ENCODE measurements at regions not wholly inside any gene's neighbourhood (a gene's known extent, or its start where the extent isn't known, plus 50 kb on each side); places are given as distances from the start of the nearest gene placed in this dataset.
A peak's percentile ranks its signal among the peaks of the same experiment; 100 is the strongest.

GRCh38 chr2:126444512-126444911, 211.4 kb upstream of the GYPC start (continued):
- no peak for TF ChIP-seq NRL (CRISPR knock-in tag; IDR thresholded peaks at IDR 0.05; ENCODE audit: borderline replicate concordance)
- TF ChIP-seq HMGA1 (CRISPR knock-in tag; conservative IDR thresholded peaks at IDR 0.05): no peak
- no peak for TF ChIP-seq ZBTB25 (CRISPR knock-in tag; IDR thresholded peaks at IDR 0.05)
- TF ChIP-seq HDAC1 (CRISPR knock-in tag; IDR thresholded peaks at IDR 0.05): no peak
- TF ChIP-seq SKI (IDR thresholded peaks at IDR 0.05; ENCODE audit: partially characterized antibody): no peak

- H3K9me3 ChIP-seq (ENCODE audit: low read length): no peaks in the 10 kb centered on the region
- no peaks in the 10 kb centered on the region for H3K27me3 ChIP-seq (ENCODE audit: control insufficient read depth in 1 of 2, insufficient read depth in 2 of 2, low read length in 2 of 2)
- H3K27ac ChIP-seq (ENCODE audit: extremely low read length, insufficient read depth, low read length): no peak overlapping the region
- TF ChIP-seq ZNF326 (CRISPR knock-in tag; IDR thresholded peaks at IDR 0.05; ENCODE audit: borderline replicate concordance) (no peak), MTA3 (CRISPR knock-in tag; IDR thresholded peaks at IDR 0.05) (no peak), ZNF382 (CRISPR knock-in tag; IDR thresholded peaks at IDR 0.05; ENCODE audit: borderline replicate concordance) (no peak), PCBP2 (optimal IDR thresholded peaks at IDR 0.05; ENCODE audit: low read depth, low read length, poor library complexity, severe bottlenecking) (no peak), AGO2 (optimal IDR thresholded peaks at IDR 0.05; ENCODE audit: low read depth, low read length) (no peak), NBN (conservative IDR thresholded peaks at IDR 0.05) (no peak), TRAFD1 (CRISPR knock-in tag; IDR thresholded peaks at IDR 0.05; ENCODE audit: borderline replicate concordance) (no peak), ZNF878 (CRISPR knock-in tag; IDR thresholded peaks at IDR 0.05) (no peak), CCDC6 (CRISPR knock-in tag; IDR thresholded peaks at IDR 0.05) (no peak), ZXDC (CRISPR knock-in tag; IDR thresholded peaks at IDR 0.05) (no peak), MNT (IDR thresholded peaks at IDR 0.05) (no peak), ZMYM3 (CRISPR knock-in tag; IDR thresholded peaks at IDR 0.05) (no peak)
- ATAC-seq: peak; percentile 25; the same call in 1 of the 3 replicates
- H3K4me1 ChIP-seq (ENCODE audit: insufficient read depth, low read length): no peaks in the 10 kb centered on the region
- no peaks in the 10 kb centered on the region for H3K36me3 ChIP-seq (replicated peaks in 1 of 2; ENCODE audit: control insufficient read depth in 1 of 2, insufficient read depth in 2 of 2, low read length in 2 of 2)
- H2AFZ ChIP-seq (ENCODE audit: low read length): no peak overlapping the region
- no peaks in the 10 kb centered on the region for H4K20me1 ChIP-seq (ENCODE audit: insufficient read depth, low read length)
- intact Hi-C loops (cut with micrococcal nuclease; ENCODE audit: unreplicated experiment): no loop called here
- no peak for DNase-seq (ENCODE audit: low spot score)
- no peak for FAIRE-seq
- no peaks in the 10 kb centered on the region for H3K79me2 ChIP-seq (ENCODE audit: insufficient read depth, low read length)
- POLR2A ChIA-PET: no interaction called here
- H3K9ac ChIP-seq (ENCODE audit: insufficient read depth, low read depth, low read length): no peak overlapping the region
- H3K4me3 ChIP-seq (replicated peaks in 1 of 3; ENCODE audit: insufficient read depth in 1 of 3, low read depth in 2 of 3, low read length in 3 of 3): no peak overlapping the region
- in situ Hi-C loops (cut with HindIII; ENCODE audit: extremely low pct_ligation_motif_present, low pct_unique_long_range_greater_than_20kb): no loop called here
- BruUV-seq (replicated peaks): no TSS peak
- H3K4me2 ChIP-seq (ENCODE audit: low read depth, low read length): no peak overlapping the region
- WGBS (ENCODE audit: low lambda C conversion rate): 43% methylated on average over 3 of the region's 3 CpGs
- CTCF ChIA-PET (ENCODE audit: low intra/inter-chr PET ratio, low total read pairs): no interaction called here
Observed at GRCh38 chr2:126446106-126446695, 209.8 kb upstream of the GYPC start.

Data from HepG2 (cell line).